K562 (cell line): ENCODE measurements at regions not wholly inside any gene's neighbourhood (a gene's known extent, or its start where the extent isn't known, plus 50 kb on each side); places are given as distances from the start of the nearest gene placed in this dataset.

Experiments used
- ATAC-seq: fragments of 200-7000 bp; cut with Tn5 transposase; 3 replicates; pipeline ENCODE4 v1.9.1; 2020; ENCODE audit warnings: moderate library complexity
- BruUV-seq: library from RNA; stranded (reverse); fragments of 400-500 nt; replicated peaks from 2 replicates; lab custom pipeline; 2021; lab: Mats Ljungman, UMichigan
- CTCF ChIA-PET: fragments of 300-600 bp; formaldehyde crosslinking; extraction: SDS; loops from one replicate; lab custom pipeline; 2021; ENCODE audit warnings: low intra/inter-chr PET ratio; lab: Yijun Ruan, JAX
- POLR2A ChIA-PET: fragments of 300-600, 350-650 bp; sonication (Branson Sonifier 250); formaldehyde crosslinking; extraction: SDS; loops from one replicate; lab custom pipeline; 2021; ENCODE audit warnings: antibody characterized with exemption, inconsistent platforms; lab: Yijun Ruan, JAX
- DNase-seq, 4 experiments: peaks; one replicate each; pipeline versions ENCODE4 v3.0.0 to v3.0.0-alpha.2; 2011 to 2018; ENCODE audit warnings: low spot score in 3 of 4, mixed read lengths in 3 of 4; ENCODE audit errors: extremely low read depth in 1 of 4
- FAIRE-seq: peaks from 2 replicates; lab custom pipeline; 2011; peaks lifted over from hg19 to GRCh38; lab: Jason Lieb, UNC
- H2AFZ ChIP-seq: 2 replicates; pipeline ENCODE4 v1.6.0; 2011; ENCODE audit warnings: low read depth, low read length, control low read depth, inconsistent platforms
- H3K27ac ChIP-seq: fragments of 200-600 bp; 3 replicates; pipeline ENCODE4 v1.8.0; 2011; ENCODE audit warnings: low read depth, mild to moderate bottlenecking, control low read depth, inconsistent platforms, low read length, moderate library complexity, mixed read lengths; ENCODE audit errors: extremely low read depth
- H3K27me3 ChIP-seq, 2 experiments: fragments of 300-600 bp in 1 of 2; 2 replicates in 1 of 2; 3 replicates in 1 of 2; pipeline versions ENCODE4 v1.6.0 to v1.8.0; 2011; ENCODE audit warnings: inconsistent platforms in 2 of 2, low read length in 2 of 2, mild to moderate bottlenecking in 1 of 2, mixed read lengths in 1 of 2, moderate library complexity in 1 of 2; ENCODE audit not compliant: control insufficient read depth in 2 of 2, insufficient read depth in 2 of 2
- H3K36me3 ChIP-seq: fragments of 300-600 bp; 3 replicates; pipeline ENCODE4 v1.8.0; 2011; ENCODE audit warnings: mild to moderate bottlenecking, low read length, inconsistent platforms; ENCODE audit not compliant: control insufficient read depth, insufficient read depth
- H3K4me1 ChIP-seq, 2 experiments: fragments of 200-600 bp in 1 of 2; replicated peaks in 1 of 2; 2 replicates in 1 of 2; 3 replicates in 1 of 2; pipeline versions ENCODE4 v1.5.1 to v1.8.0; 2011; ENCODE audit warnings: inconsistent platforms in 2 of 2, low read length in 2 of 2, mild to moderate bottlenecking in 1 of 2, mixed read lengths in 1 of 2, moderate library complexity in 1 of 2; ENCODE audit not compliant: control insufficient read depth in 2 of 2, insufficient read depth in 2 of 2
- H3K4me2 ChIP-seq: 2 replicates; pipeline ENCODE4 v1.6.1; 2011; ENCODE audit warnings: low read length, control low read depth, inconsistent platforms, mixed read lengths; ENCODE audit not compliant: insufficient read depth
- H3K4me3 ChIP-seq: fragments of 200-600 bp; sonication (generic), shearing (Covaris generic); 2 replicates; pipeline ENCODE4 v1.5.1; 2016; ENCODE audit warnings: control low read depth, inconsistent platforms
- H3K79me2 ChIP-seq: fragments of 200-600 bp; 3 replicates; pipeline ENCODE4 v1.8.0; 2011; ENCODE audit warnings: low read length, inconsistent platforms; ENCODE audit not compliant: control insufficient read depth, insufficient read depth
- H3K9ac ChIP-seq, 2 experiments: 2 replicates each; pipeline versions ENCODE4 v1.6.0 to v1.6.1; 2011; ENCODE audit warnings: low read depth in 2 of 2, low read length in 2 of 2, control low read depth in 1 of 2, inconsistent platforms in 1 of 2, mild to moderate bottlenecking in 1 of 2, mixed read lengths in 1 of 2; ENCODE audit not compliant: insufficient read depth in 1 of 2
- H3K9me1 ChIP-seq: one replicate; pipeline ENCODE4 v1.6.0; 2011; ENCODE audit warnings: inconsistent platforms, mild to moderate bottlenecking, low read length, moderate library complexity; ENCODE audit not compliant: control insufficient read depth, insufficient read depth
- H3K9me3 ChIP-seq: replicated peaks from 2 replicates; pipeline ENCODE4 v1.5.1; 2011; ENCODE audit warnings: low read depth, low read length, inconsistent platforms; ENCODE audit not compliant: control insufficient read depth, insufficient read depth
- H4K20me1 ChIP-seq: replicated peaks from 2 replicates; pipeline ENCODE4 v1.6.1; 2011; ENCODE audit warnings: low read length, inconsistent platforms, mixed read lengths; ENCODE audit not compliant: control insufficient read depth, insufficient read depth
- BHLHE40 ChIP-seq: IDR thresholded peaks from 2 replicates; pipeline ENCODE4 v1.6.1; 2011; ENCODE audit warnings: low read length, improper control_type of control experiment
- CCAR2 ChIP-seq: fragments of 200-400 bp; formaldehyde crosslinking; IDR thresholded peaks from 2 replicates; pipeline ENCODE4 v1.6.1; 2017; ENCODE audit warnings: mild to moderate bottlenecking, low read depth, low read length
- PHB ChIP-seq: fragments of 250-450 bp; sonication (Bioruptor Pico); IDR thresholded peaks from 2 replicates; pipeline ENCODE4 v1.5.0; 2021
- PHTF2 ChIP-seq: fragments of 250-450 bp; sonication (Bioruptor Pico); IDR thresholded peaks from 2 replicates; pipeline ENCODE4 v1.5.0; 2021; ENCODE audit warnings: mild to moderate bottlenecking
- SAFB2 ChIP-seq: fragments of 200-400 bp; formaldehyde crosslinking; IDR thresholded peaks from 2 replicates; pipeline ENCODE4 v1.6.1; 2018; ENCODE audit warnings: borderline replicate concordance, low read length, low read depth, moderate library complexity; ENCODE audit not compliant: severe bottlenecking
- SAP30 ChIP-seq: fragments of 200-600 bp; sonication (generic); IDR thresholded peaks from 2 replicates; pipeline ENCODE4 v1.6.1; 2012; ENCODE audit warnings: borderline replicate concordance, low read depth, mild to moderate bottlenecking, moderate library complexity, low read length, control low read depth, inconsistent platforms; ENCODE audit not compliant: insufficient read depth, poor library complexity, severe bottlenecking
- TAF1 ChIP-seq: IDR thresholded peaks from 2 replicates; pipeline ENCODE4 v1.6.1; 2011; ENCODE audit warnings: mild to moderate bottlenecking, low read length, moderate library complexity; ENCODE audit not compliant: insufficient read depth, control insufficient read depth, severe bottlenecking; ENCODE audit errors: extremely low read depth
- TCF7 ChIP-seq: sonication (generic); IDR thresholded peaks from 2 replicates; pipeline ENCODE4 v1.6.1; 2016; ENCODE audit warnings: antibody characterized with exemption, borderline replicate concordance
- TSC22D4 ChIP-seq: fragments of 450-650 bp; IDR thresholded peaks from 2 replicates; pipeline ENCODE4 v1.6.1; 2016; ENCODE audit warnings: missing genetic modification characterization, missing biosample characterization, control low read depth
- ZBTB1 ChIP-seq: sonication (generic); formaldehyde crosslinking; IDR thresholded peaks from 2 replicates; pipeline ENCODE4 v1.8.1; 2023; ENCODE audit warnings: missing genetic modification reagents, low read depth, mild to moderate bottlenecking, borderline replicate concordance
- ZNF24 ChIP-seq: fragments of 450-650 bp; IDR thresholded peaks from 2 replicates; pipeline ENCODE4 v1.6.1; 2016
- ZNF431 ChIP-seq: sonication (generic); formaldehyde crosslinking; IDR thresholded peaks from 2 replicates; pipeline ENCODE4 v1.8.0; 2022; ENCODE audit warnings: mild to moderate bottlenecking, missing genetic modification reagents
- ZNF668 ChIP-seq: fragments of 250-450 bp; sonication (Bioruptor Pico); IDR thresholded peaks from 2 replicates; pipeline ENCODE4 v1.8.0; 2022; ENCODE audit warnings: mild to moderate bottlenecking, inconsistent platforms
- ZNF75A ChIP-seq: fragments of 450-650 bp; formaldehyde crosslinking; IDR thresholded peaks from 2 replicates; pipeline ENCODE4 v1.4.0; 2020; ENCODE audit warnings: mild to moderate bottlenecking
- WGBS: fragments of 100-300 bp; shearing (Covaris generic); methylation state at CpG from one replicate; pipeline ENCODE4 v1.1.6; 2016; ENCODE audit warnings: low coverage, mixed read lengths; ENCODE audit not compliant: insufficient coverage; ENCODE audit errors: missing lambda C conversion rate; 5-methylcytosine and 5-hydroxymethylcytosine counted together
- in situ Hi-C: fragments of 300-500 bp; cut with MboI; formaldehyde crosslinking; loops from 4 replicates; pipeline ENCODE4 v1.15.0; 2018; ENCODE audit warnings: inconsistent platforms, mixed read lengths
- intact Hi-C: fragments of 100-400 bp; cut with micrococcal nuclease; formaldehyde crosslinking; loops from 2 replicates; pipeline ENCODE4 v1.14.2; 2022
- TF ChIP-seq, protein P1 (sequence below): conservative IDR thresholded peaks from 2 replicates; pipeline ENCODE4 v1.6.1; 2011; ENCODE audit warnings: low read depth, mild to moderate bottlenecking, low read length; ENCODE audit not compliant: control insufficient read depth

- no peak for TF ChIP-seq SAFB2
- no peak for TF ChIP-seq SAP30
Observed at GRCh38 chr6:53975941-53976615, 135.2 kb upstream of the MLIP start (continued).

- H3K27me3 ChIP-seq: no peaks in the 10 kb centered on the region
- no peak overlapping the region for H2AFZ ChIP-seq
- H3K4me1 ChIP-seq: no peaks in the 10 kb centered on the region
- no peak overlapping the region for H3K4me3 ChIP-seq
- BruUV-seq: no TSS peak
- POLR2A ChIA-PET: no interaction called here
- DNase-seq: no peak
- no CpG with 5 or more reads among the region's 1 CpG for WGBS
- TF ChIP-seq ZNF668 (CRISPR knock-in tag) (no peak), PHB (CRISPR knock-in tag) (no peak), TSC22D4 (no peak), ZBTB1 (CRISPR knock-in tag) (no peak), BHLHE40 (no peak), PHTF2 (CRISPR knock-in tag) (no peak), TAF1 (no peak), CCAR2 (no peak), TCF7 (no peak), ZNF431 (CRISPR knock-in tag) (no peak), ZNF24 (no peak), ZNF75A (CRISPR knock-in tag) (no peak)
- TF ChIP-seq, protein P1, sequence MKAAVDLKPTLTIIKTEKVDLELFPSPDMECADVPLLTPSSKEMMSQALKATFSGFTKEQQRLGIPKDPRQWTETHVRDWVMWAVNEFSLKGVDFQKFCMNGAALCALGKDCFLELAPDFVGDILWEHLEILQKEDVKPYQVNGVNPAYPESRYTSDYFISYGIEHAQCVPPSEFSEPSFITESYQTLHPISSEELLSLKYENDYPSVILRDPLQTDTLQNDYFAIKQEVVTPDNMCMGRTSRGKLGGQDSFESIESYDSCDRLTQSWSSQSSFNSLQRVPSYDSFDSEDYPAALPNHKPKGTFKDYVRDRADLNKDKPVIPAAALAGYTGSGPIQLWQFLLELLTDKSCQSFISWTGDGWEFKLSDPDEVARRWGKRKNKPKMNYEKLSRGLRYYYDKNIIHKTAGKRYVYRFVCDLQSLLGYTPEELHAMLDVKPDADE: no peak
- H3K79me2 ChIP-seq: no peaks in the 10 kb centered on the region
- H4K20me1 ChIP-seq: no peaks in the 10 kb centered on the region
- FAIRE-seq: no peak
- no peaks in the 10 kb centered on the region for H3K9me3 ChIP-seq
- CTCF ChIA-PET: no interaction called here
- in situ Hi-C loops: no loop called here
- no peak for ATAC-seq
- intact Hi-C loops: no loop called here
- H3K4me2 ChIP-seq: no peak overlapping the region
- H3K9ac ChIP-seq: no peak overlapping the region
- no peak overlapping the region for H3K27ac ChIP-seq
- H3K36me3 ChIP-seq: no peaks in the 10 kb centered on the region
- H3K9me1 ChIP-seq: no peaks in the 10 kb centered on the region
Observed at GRCh38 chr6:53977551-53977950, 133.7 kb upstream of the MLIP start.
